HepG2 (cell line): ENCODE measurements at regions not wholly inside any gene's neighbourhood (a gene's known extent, or its start where the extent isn't known, plus 50 kb on each side); places are given as distances from the start of the nearest gene placed in this dataset.
A peak's percentile ranks its signal among the peaks of the same experiment; 100 is the strongest.

Source experiments
- ELK4 ChIP-seq: sonication (generic); formaldehyde crosslinking; IDR thresholded peaks from 2 replicates; pipeline ENCODE4 v1.9.0; 2021; ENCODE audit warnings: missing genetic modification reagents, borderline replicate concordance
- FOSL1 ChIP-seq: sonication (generic); formaldehyde crosslinking; IDR thresholded peaks from 2 replicates; pipeline ENCODE4 v1.9.0; 2021; ENCODE audit warnings: missing genetic modification reagents, borderline replicate concordance
- HHEX ChIP-seq: IDR thresholded peaks from 2 replicates; pipeline ENCODE4 v1.6.1; 2016; ENCODE audit warnings: control low read depth
- HOXA5 ChIP-seq: sonication (generic); formaldehyde crosslinking; IDR thresholded peaks from 2 replicates; pipeline ENCODE4 v1.4.0; 2020; ENCODE audit warnings: missing genetic modification reagents
- KDM5B ChIP-seq: sonication (generic); formaldehyde crosslinking; IDR thresholded peaks from 2 replicates; pipeline ENCODE4 v1.4.0; 2020; ENCODE audit warnings: missing genetic modification reagents, mild to moderate bottlenecking, borderline replicate concordance
- KLF12 ChIP-seq: sonication (generic); formaldehyde crosslinking; IDR thresholded peaks from 2 replicates; pipeline ENCODE4 v1.4.0; 2020; ENCODE audit warnings: missing genetic modification reagents, borderline replicate concordance
- MED13 ChIP-seq: sonication (generic); formaldehyde crosslinking; IDR thresholded peaks from 2 replicates; pipeline ENCODE4 v1.5.0; 2020; ENCODE audit warnings: missing genetic modification reagents
- PPARG ChIP-seq: conservative IDR thresholded peaks from 2 replicates; pipeline ENCODE4 v1.6.1; 2016; ENCODE audit warnings: missing biosample characterization, missing genetic modification reagents
- SNRNP70 ChIP-seq: fragments of 200-400 bp; formaldehyde crosslinking; IDR thresholded peaks from 2 replicates; pipeline ENCODE4 v1.6.1; 2017; ENCODE audit warnings: mild to moderate bottlenecking, low read depth, low read length, moderate library complexity
- TBX3 ChIP-seq: fragments of 450-650 bp; IDR thresholded peaks from 2 replicates; pipeline ENCODE4 v1.6.1; 2017; ENCODE audit warnings: antibody characterized with exemption, mild to moderate bottlenecking, inconsistent platforms, borderline replicate concordance
- TIGD3 ChIP-seq: sonication (generic); formaldehyde crosslinking; IDR thresholded peaks from 2 replicates; pipeline ENCODE4 v1.5.1; 2020; ENCODE audit warnings: mild to moderate bottlenecking, missing genetic modification reagents, borderline replicate concordance
- YY1 ChIP-seq: IDR thresholded peaks from 2 replicates; pipeline ENCODE4 v1.6.1; 2011; ENCODE audit warnings: low read length, low read depth, moderate library complexity, mild to moderate bottlenecking; ENCODE audit not compliant: insufficient read depth, insufficient replicate concordance
- ZBTB39 ChIP-seq: sonication (generic); formaldehyde crosslinking; IDR thresholded peaks from 2 replicates; pipeline ENCODE4 v1.5.0; 2020; ENCODE audit warnings: missing genetic modification reagents
- ZNF138 ChIP-seq: sonication (generic); formaldehyde crosslinking; IDR thresholded peaks from 2 replicates; pipeline ENCODE4 v1.5.0; 2020; ENCODE audit warnings: mild to moderate bottlenecking, low read depth, missing genetic modification reagents
- ZNF230 ChIP-seq: sonication (generic); formaldehyde crosslinking; IDR thresholded peaks from 2 replicates; pipeline ENCODE4 v1.4.0; 2020; ENCODE audit warnings: mild to moderate bottlenecking, missing genetic modification reagents
- ZNF263 ChIP-seq: sonication (generic); formaldehyde crosslinking; IDR thresholded peaks from 2 replicates; pipeline ENCODE4 v1.4.0; 2020; ENCODE audit warnings: missing genetic modification reagents
- ZNF275 ChIP-seq: sonication (generic); formaldehyde crosslinking; IDR thresholded peaks from 2 replicates; pipeline ENCODE4 v1.8.0; 2022; ENCODE audit warnings: missing genetic modification reagents, mild to moderate bottlenecking, inconsistent platforms, borderline replicate concordance
- ZNF430 ChIP-seq: sonication (generic); formaldehyde crosslinking; IDR thresholded peaks from 2 replicates; pipeline ENCODE4 v1.9.0; 2021; ENCODE audit warnings: mild to moderate bottlenecking, missing genetic modification reagents
- ZNF510 ChIP-seq: sonication (generic); formaldehyde crosslinking; IDR thresholded peaks from 2 replicates; pipeline ENCODE4 v1.4.0; 2020; ENCODE audit warnings: low read depth, mild to moderate bottlenecking, missing genetic modification reagents
- ZNF569 ChIP-seq: sonication (generic); formaldehyde crosslinking; IDR thresholded peaks from 2 replicates; pipeline ENCODE4 v1.5.0; 2020; ENCODE audit warnings: mild to moderate bottlenecking, missing genetic modification reagents, moderate library complexity, borderline replicate concordance
- ZNF580 ChIP-seq: IDR thresholded peaks from 2 replicates; pipeline ENCODE4 v1.6.1; 2016; ENCODE audit warnings: low read depth, borderline replicate concordance

- no peak for TF ChIP-seq ZBTB39 (CRISPR knock-in tag)
- TF ChIP-seq ZNF230 = no peak
- peak; percentile 87 for TF ChIP-seq ZNF263 (CRISPR knock-in tag)
- no peak for TF ChIP-seq MED13 (CRISPR knock-in tag)
- TF ChIP-seq SNRNP70 = no peak
- TF ChIP-seq ZNF430 (CRISPR knock-in tag) = no peak
- TF ChIP-seq ZNF569 = no peak
- peak; percentile 55; the same call in 1 of the 2 replicates for TF ChIP-seq ZNF580 (CRISPR knock-in tag)
- peak; percentile 44 for TF ChIP-seq YY1
- no peak for TF ChIP-seq HHEX (CRISPR knock-in tag)
- TF ChIP-seq ZNF275 (CRISPR knock-in tag) = no peak
- TF ChIP-seq ELK4 (CRISPR knock-in tag) = no peak
- no peak for TF ChIP-seq TIGD3 (CRISPR knock-in tag)
- no peak for TF ChIP-seq KLF12 (CRISPR knock-in tag)
- TF ChIP-seq KDM5B (CRISPR knock-in tag) = peak; percentile 71; the same call in 1 of the 2 replicates
- no peak for TF ChIP-seq ZNF510 (CRISPR knock-in tag)
- no peak for TF ChIP-seq TBX3
- TF ChIP-seq PPARG (CRISPR knock-in tag) = no peak; the same call in none of the 2 replicates
- no peak for TF ChIP-seq HOXA5 (CRISPR knock-in tag)
- no peak for TF ChIP-seq ZNF138 (CRISPR knock-in tag)
- TF ChIP-seq FOSL1 (CRISPR knock-in tag) = peak; percentile 42; the same call in 1 of the 2 replicates
These were observed 88.5 kb upstream of the SH3BP4 start (continued) for GRCh38 chr2:234863043-234863934.
